Embryonic facial prominence (tissue), 1 donor: ENCODE measurements at regions not wholly inside any gene's neighbourhood (a gene's known extent, or its start where the extent isn't known, plus 50 kb on each side); places are given as distances from the start of the nearest gene placed in this dataset.

ENCODE experiments used
- DNase-seq: peaks from one replicate; pipeline ENCODE4 v3.0.0-alpha.2; 2016; ENCODE audit errors: extremely low spot score

DNA sequence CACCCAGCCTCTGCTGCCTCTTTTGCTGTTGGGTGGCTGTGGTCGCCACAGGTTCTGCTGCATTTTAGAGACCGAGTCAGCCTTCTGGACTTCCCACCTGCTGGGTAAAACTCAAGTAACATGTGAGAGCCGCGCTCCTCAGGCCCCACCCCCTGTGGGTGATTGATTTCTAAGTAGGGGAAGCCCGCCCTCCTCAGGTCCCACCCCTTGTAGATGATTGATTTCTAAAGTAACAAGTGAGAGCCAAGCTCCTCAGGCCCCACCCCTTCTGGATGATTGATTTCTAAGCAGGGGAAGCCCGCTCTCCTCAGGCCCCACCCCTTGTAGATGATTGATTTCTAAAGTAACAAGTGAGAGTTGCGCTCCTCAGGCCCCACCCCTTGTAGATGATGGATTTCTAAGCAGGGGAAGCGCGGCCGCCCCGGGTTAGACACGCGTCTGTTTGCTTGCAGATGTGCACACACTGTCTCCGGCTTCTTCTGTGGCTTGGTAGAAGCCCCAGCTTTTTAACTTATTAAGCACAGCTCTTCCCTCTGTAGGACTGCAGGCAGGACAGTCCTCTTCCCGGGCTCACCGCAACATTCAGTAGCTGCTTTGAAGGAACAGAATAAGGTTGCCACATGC is 83.4 kb downstream of the FAM43A start:
- DNase-seq = peak; percentile 93

- no peak for DNase-seq
Measured at GRCh38 chr3:194772241-194773000, 86.7 kb downstream of the FAM43A start.

DNA sequence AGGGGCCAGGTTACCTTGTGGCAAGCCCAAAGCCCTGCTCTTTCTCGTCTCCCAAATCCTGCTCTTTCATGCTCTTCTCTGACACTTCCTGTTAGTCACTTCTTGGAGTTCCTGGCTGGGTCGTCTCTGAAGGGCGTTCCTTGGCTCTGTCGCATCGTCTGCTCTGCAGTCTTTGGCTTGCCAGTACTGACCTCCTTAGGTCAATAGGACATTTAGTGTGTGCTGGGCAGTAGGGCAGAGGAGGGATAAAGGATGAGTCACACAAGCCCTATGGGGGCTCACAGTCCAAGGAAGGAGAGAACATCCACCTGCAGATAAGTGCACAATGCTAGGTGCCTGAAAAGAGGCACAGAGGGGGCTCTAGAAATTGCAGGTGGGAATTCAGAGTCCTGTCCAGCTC is 87.5 kb downstream of the FAM43A start:
- no peak for DNase-seq

DNA sequence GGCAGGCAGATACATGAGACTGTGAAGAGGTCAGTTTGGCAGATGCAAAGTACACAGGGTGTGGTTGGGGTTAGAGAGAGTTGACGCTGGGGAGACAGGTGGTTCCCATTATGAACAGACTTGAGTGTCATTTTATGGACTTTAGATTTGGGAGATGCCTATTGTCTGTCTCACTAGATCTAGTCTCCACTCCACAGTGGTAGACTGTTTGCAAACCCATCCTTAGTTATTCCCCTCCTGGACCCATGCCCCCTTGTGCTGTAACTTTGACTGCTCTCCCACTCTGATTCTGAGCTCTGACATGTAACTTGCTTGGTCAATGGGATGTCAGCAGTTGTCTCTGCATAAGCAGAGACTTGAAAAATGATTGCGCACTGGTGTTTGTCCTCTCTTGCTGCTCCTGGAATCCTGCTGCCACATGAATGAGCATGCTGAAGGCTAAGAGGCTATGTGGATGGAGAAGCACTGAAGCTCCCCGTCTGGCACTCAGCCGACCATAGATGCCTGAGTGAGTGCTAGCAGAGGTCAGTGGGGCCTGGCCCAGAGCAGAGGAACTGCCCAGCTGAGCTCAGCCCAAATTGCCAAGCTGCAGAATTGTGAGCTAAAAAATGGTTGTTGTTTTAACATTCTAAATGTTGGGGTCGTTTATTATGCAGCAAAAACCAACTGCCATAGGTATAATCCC is 88.2 kb downstream of the FAM43A start:
- no peak for DNase-seq

DNA sequence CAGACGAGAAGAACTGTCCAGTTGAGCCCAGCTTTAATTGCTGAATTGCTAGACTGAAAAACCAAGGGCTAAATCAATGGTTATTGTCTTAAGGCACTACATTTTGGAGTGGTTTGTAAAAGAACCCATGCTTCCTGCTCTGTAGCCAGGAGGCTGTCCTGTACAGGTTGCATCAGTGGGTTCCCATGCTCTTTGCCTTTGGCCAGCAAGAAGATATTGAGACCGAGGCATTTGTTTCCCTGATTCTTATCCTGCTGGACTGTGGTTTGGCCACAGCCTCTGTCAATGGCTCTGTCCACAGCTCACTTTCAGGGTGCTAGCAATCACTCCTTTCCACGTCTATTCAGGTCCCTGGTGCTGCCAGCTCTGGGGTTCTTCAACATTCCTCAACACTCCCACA is 89.6 kb downstream of the FAM43A start:
- no peak for DNase-seq

DNA sequence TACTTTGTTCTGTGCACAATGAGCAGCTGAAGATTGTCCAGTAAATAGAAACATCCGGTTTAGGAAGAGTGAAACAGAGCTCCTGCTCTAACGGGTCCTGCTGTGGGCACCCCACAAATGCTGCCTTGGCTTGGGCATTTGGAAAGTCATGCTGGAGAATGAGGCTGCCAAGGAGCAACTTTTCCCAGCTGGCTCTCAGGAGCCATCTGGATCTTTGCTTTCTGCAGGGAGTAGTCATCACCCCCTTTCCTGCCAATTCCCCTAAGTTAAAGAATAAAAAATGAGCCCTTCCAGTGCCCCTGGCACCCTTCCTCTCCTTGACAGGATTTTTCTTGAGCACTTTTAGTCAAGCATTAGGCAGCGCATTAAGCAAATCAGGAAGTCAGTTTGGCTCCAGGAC is 90.0 kb downstream of the FAM43A start:
- DNase-seq = no peak

- no peak for DNase-seq
Measured at GRCh38 chr3:194777729-194778128, 92.0 kb downstream of the FAM43A start.

DNA sequence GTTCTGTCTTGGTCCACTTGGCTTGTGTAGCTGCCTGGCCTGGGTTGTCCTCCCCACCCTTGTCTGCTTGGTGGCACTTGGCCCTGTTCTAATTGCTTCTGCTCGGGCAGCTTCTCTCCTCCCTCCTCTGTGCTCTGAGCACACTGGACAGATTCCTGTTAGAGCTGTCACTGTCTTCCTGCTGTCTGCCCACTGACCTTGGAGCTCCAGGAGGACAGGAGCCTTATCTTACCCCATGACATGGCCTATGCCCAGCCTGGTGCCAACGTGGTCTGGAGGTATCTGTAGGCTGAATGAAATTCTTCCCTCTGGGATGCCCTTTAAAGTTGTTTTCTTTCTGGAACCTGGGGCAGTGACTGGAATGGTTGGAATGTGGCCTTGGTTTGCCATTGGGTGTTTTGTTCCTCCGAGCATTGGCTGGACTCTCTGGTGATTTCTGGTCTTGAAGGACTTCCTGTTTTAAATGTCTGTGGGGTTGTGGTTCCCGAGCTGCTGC is 94.1 kb downstream of the FAM43A start:
- DNase-seq = no peak

DNA sequence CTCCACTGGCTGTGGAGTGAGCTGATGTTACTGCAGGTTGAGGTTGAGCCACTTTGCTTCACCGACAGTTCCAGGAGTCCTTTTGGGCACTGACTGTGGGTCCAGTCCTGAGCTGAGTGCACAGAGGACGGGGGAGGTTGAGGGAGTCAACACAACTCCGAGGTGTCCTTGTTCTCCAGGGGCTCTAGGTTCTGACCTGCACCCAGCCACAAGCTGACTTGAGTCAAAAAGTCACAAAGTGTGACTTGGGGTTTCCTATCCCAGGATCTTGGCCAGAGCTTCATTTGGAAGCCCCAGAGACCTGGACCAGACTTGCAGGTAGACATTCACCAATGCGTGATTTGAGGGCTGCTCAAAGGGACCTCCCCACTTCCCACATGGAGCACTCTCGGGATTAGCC is 95.0 kb downstream of the FAM43A start:
- no peak for DNase-seq

DNA sequence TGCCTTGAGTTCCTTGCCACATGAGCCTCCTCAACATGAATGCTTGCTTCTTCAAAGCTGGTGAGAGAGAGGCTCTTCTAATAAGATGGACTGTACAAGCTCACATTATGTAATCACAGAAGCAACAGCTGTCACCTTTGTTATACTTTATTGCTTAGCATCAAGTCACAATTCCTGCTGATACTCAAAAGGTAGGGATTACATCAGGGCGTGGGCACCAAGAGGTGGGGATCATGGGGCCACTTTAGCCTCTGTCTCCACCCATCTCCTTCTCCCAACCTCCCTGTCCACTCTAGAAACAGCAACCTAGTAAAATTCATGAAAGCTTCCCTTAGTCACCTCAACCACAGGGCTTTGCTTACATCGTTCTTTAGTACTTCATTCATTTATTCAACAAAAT is 95.9 kb downstream of the FAM43A start:
- DNase-seq = no peak

- DNase-seq = no peak
Measured at GRCh38 chr3:194782698-194783404, 97.2 kb downstream of the FAM43A start.

- DNase-seq = no peak
Measured at GRCh38 chr3:194784361-194784760, 98.7 kb downstream of the FAM43A start.

- DNase-seq = no peak
Measured at GRCh38 chr3:194785315-194785714, 99.6 kb downstream of the FAM43A start.

DNA sequence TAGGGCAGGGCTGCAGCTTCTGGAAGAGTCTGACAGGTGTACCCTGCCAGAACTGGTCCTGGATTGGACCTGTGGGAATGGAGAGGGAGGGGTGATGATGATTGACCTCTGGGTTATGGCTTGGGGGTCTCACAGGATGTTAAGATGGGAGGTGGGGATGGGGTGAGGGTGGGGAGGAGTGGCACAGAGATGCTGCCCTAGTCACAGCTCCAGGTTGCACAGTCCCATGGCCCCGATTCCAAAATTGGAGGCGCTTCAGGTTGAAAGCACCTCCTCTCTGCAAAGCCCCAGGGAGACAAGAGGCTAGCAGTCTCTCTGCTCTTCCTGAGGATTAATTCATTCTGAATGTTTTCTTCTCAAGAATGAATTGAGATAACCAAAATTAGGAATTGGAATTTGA is 101.4 kb downstream of the FAM43A start:
- DNase-seq = no peak

DNA sequence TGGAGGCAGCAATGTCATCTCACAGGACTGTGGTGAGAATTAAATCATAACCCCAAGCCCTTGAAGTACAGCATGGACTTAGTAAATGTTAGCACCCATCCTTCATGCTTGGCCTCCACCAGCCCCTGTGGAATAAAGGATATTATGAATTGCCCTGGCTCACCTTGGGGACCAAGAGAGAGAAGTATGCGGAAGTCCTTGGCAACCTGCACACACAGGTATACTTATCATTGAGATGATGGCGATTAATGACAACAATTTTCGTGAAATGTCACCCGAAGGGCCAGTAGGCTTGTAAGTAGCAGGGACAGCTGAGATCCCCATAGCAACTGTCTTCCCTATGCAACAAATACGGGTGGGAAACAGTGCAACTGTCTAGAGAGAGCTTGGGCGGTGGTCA is 102.0 kb downstream of the FAM43A start:
- no peak for DNase-seq

DNA sequence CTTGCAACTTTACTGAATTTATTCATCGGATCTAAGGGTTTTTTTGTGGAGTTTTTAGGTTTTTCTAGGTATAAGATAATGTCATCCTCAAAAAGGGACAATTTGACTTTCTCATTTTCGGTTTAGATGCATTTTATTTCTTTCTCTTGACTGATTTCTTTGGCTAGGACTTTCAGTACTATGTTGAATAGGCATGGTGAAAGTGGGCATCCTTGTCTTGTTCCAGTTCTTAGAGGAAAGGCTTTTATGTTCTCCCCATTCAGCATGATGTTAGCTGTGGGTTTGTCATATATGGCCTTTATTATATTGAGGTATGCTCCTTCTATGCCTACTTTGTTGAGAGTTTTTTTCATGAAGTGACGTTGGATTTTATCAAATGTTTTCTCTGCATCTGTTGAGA is 106.7 kb downstream of the FAM43A start:
- no peak for DNase-seq

DNA sequence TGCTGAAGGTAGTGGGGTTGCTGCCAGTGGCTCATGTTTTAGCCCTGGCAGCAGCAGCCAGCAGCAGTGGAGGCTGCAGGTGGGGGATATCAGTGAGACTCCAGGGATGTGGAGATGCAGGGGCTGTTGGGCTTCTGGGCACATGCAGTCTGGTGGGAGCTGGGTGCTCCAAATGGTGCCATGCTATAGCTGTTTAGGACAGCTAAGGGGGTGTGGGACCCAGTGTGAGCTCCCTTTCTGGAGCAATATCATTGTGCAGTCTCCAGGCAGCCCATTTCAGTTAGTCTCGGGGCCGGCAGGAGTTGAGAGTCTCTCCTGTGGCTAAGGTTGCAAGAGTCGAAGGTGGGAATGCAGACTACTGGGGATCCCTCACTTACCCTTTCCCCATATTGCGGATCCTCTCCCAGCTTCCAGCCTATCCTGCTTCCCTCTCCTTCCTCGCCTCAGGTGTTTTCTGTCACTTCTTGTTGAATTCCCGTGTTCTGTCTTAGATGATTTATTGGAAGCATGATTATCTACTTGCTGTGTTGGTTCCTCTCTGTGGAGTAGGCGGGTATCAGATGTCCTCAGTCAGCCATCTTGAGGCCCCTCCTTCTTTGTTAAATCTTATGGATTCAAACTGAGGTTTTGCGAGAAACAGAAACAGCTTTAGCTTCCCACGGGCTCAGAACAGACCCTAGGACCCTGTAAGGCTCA is 112.0 kb downstream of the FAM43A start:
- no peak for DNase-seq

DNA sequence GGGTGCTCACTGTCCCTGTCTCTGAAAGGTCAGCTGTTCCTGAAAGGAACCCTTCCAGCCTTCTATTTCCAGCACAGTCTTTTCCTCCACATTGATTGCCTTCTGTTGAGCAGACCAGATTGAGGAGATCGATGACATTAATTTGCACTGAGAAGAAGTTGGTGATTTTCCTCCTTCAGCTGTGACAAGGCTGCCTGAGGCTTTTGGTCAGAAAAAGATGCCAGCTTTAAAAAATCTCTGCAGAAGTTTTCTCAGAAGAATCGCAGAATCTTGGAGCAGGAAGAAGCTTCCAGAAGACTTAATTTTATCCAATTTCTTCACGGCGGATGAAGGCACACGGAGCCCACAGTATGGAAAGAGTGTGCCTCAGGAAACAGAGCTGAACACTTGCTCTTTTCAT is 112.8 kb downstream of the FAM43A start:
- DNase-seq = no peak

DNA sequence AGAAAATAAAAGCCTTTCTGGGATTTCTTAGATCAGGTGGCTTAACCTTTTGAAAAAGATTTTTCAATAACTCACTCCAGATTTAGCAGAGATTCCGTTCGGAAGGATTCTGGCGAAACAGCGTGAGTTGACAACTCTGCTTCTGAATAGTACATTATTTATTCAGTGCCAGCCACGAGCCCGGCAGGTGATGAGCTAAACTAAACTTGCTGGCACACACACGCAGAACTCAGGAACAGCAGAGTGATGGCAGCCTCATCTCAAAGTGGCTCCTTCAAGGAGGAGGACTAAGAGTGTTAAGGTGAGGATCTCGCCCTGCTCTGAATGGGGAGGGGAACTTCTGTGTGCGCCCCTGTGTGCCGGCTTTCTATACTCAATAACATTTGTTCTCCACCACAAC is 114.3 kb downstream of the FAM43A start:
- DNase-seq = no peak

DNA sequence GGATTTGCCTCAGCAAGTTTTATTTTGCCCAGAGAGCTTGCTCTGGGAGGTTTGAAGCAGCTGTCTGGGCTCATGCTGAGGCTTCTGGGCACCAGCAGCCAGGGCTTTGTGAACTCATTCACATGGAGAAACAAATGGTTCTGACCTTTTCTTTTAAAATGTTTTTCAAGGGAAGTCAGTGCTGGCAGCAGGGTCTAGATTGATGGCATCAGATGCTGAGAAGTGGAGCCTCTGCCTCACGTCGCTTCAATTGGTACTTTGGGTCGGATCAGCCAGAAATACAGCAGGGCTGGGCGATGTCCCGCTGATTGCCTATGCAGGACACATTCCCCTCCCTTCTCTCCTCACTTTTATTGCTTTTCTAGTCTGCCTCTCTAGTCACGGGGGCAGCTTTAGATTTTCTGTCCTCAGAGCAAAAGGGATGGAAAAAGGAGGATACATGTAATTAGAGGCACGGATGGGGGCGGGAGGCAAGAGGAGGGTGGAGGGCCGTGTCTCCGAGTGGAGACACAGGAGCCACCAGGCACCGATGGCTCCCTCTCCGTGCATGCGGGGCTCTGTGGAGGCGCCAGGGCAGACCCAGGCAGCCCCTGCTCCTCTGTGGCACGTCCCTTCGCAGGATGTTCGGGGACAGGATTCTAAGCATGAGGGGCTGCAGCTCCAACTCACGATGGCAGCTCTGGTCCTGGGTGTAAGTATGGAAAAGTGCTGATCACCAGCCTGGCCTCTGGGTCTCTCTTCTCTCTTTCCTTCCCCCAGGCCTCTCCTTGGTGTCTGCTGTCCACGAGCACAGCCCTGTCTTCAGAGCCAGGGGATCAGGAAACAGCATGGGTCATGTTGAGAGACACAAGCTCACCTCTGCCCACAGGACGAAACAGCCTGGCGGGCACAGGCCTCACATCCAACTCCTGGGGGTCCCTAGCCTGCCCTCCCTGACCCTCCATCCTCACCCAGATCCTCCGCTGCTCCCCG is 116.1 kb downstream of the FAM43A start:
- DNase-seq = no peak

- DNase-seq = no peak
Measured at GRCh38 chr3:194804796-194805195, 119.1 kb downstream of the FAM43A start.
